ENCODE measurements at regions not wholly inside any gene's neighbourhood (a gene's known extent, or its start where the extent isn't known, plus 50 kb on each side); places are given as distances from the start of the nearest gene placed in this dataset.

- no peak for TF ChIP-seq CTCF (optimal IDR thresholded peaks at IDR 0.05 in 1 of 3, IDR thresholded peaks at IDR 0.05 in 1 of 3, conservative IDR thresholded peaks at IDR 0.05 in 1 of 3; ENCODE audit: extremely low read depth in 1 of 3, insufficient read depth in 2 of 3, low read length in 3 of 3)
- no peak for TF ChIP-seq EZH2 (IDR thresholded peaks at IDR 0.05; ENCODE audit: low read length)
Observed at GRCh38 chr3:187491371-187491770, 123.2 kb downstream of the RTP4 start.

All from keratinocyte (primary cell).